AG04449 (cell line): ENCODE measurements at regions not wholly inside any gene's neighbourhood (a gene's known extent, or its start where the extent isn't known, plus 50 kb on each side); places are given as distances from the start of the nearest gene placed in this dataset.

Experiments
- CTCF ChIA-PET: fragments of 350-600 bp; formaldehyde crosslinking; extraction: SDS; loops from one replicate; lab custom pipeline; 2021; ENCODE audit warnings: antibody characterized with exemption; lab: Yijun Ruan, JAX
- POLR2A ChIA-PET: fragments of 400-600, 350-600 bp; formaldehyde crosslinking; extraction: SDS; loops from one replicate; lab custom pipeline; 2020; ENCODE audit warnings: antibody characterized with exemption, inconsistent platforms; lab: Yijun Ruan, JAX
- DNase-seq: peaks from one replicate; pipeline ENCODE4 v3.0.0-alpha.2; 2010; ENCODE audit warnings: low read depth, low spot score
- H3K4me3 ChIP-seq: 2 replicates; pipeline ENCODE4 v1.5.1; 2011; ENCODE audit warnings: low read depth, mild to moderate bottlenecking, control low read depth, low read length
- TF ChIP-seq, protein P1 (sequence below): IDR thresholded peaks from one replicate; pipeline ENCODE4 v1.5.1; 2011; ENCODE audit warnings: mild to moderate bottlenecking, moderate library complexity, low read length, control low read depth, inconsistent platforms; ENCODE audit not compliant: insufficient read depth; ENCODE audit errors: missing control alignments

DNA sequence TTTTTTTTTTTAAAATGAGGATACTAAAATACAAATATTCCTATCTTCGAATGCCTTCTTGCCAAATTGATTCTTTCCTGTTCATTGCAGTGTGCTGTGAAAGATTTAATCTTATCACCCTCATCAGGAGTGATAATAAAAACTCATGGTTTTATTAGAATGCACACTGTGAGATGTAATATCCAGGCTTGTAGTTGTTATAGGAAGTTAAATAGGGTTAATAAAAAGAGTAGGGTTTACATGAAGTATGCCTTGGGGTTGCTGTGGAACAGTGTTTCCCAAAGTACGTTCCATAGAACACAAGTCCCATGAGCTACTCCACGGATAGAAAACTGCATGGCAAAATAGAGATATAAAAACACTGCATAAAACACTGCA is 191.9 kb downstream of the SPP2 start:
- no peak overlapping the region for H3K4me3 ChIP-seq
- TF ChIP-seq, protein P1, sequence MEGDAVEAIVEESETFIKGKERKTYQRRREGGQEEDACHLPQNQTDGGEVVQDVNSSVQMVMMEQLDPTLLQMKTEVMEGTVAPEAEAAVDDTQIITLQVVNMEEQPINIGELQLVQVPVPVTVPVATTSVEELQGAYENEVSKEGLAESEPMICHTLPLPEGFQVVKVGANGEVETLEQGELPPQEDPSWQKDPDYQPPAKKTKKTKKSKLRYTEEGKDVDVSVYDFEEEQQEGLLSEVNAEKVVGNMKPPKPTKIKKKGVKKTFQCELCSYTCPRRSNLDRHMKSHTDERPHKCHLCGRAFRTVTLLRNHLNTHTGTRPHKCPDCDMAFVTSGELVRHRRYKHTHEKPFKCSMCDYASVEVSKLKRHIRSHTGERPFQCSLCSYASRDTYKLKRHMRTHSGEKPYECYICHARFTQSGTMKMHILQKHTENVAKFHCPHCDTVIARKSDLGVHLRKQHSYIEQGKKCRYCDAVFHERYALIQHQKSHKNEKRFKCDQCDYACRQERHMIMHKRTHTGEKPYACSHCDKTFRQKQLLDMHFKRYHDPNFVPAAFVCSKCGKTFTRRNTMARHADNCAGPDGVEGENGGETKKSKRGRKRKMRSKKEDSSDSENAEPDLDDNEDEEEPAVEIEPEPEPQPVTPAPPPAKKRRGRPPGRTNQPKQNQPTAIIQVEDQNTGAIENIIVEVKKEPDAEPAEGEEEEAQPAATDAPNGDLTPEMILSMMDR: no peak
- POLR2A ChIA-PET: interaction anchor here (1.1 to 1.7 kb wide), 2 partner anchors 9 to 254 kb away, joined by 5 to 7 read pairs; partner anchors contain the start of gene ARL4C
- no peak for DNase-seq
- CTCF ChIA-PET: interaction anchor here (1.1 to 2.4 kb wide), 5 partner anchors 9 to 259 kb away, joined by 3 to 7 read pairs (median 5); no protein-coding TSS in a partner anchor

DNA sequence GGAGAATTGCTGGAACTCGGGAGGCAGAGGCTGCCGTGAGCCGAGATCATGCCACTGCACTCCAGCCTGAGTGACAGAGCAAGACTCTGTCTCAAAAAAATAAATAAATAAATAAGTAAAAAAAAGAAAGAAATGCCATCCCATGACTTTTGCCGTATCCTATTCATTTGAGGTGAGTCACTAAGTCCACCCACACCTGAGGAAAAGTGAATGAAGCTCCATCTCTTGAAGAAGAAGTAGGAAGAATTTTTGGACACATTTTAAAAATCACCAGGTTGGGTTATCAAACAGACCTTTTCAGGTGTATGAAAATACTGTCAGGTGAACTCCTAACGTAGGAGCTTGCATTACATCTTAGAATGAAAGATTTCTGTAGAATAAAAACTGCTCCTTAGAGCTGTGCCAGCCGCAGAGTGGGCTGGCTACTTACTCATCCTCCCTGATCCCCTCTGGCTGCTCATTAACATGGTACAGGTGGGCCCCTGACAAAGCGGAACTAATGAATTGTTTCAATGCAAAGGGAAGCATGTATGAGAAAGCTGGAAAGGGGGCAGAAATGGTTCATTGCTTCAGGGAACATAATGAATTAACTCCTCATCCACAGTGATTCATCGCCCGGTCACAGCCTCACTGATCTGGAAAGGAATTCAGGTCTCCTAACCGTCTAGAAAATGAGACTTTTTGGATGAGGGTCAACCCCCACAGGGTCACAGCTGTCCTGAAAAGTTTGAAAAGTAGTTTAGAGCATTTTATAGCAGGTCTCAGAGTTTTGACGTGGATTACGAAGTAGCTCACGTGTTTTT is 191.4 kb downstream of the SPP2 start:
- POLR2A ChIA-PET: interaction anchor here (1.1 to 1.7 kb wide), 2 partner anchors 10 to 255 kb away, joined by 5 to 7 read pairs; partner anchors contain the start of gene ARL4C
- DNase-seq: no peak
- TF ChIP-seq, protein P1: no peak
- H3K4me3 ChIP-seq: no peak overlapping the region
- CTCF ChIA-PET: interaction anchor here (1.4 to 2.4 kb wide), 4 partner anchors 9 to 259 kb away, joined by 5 to 7 read pairs (median 6); no protein-coding TSS in a partner anchor

DNA sequence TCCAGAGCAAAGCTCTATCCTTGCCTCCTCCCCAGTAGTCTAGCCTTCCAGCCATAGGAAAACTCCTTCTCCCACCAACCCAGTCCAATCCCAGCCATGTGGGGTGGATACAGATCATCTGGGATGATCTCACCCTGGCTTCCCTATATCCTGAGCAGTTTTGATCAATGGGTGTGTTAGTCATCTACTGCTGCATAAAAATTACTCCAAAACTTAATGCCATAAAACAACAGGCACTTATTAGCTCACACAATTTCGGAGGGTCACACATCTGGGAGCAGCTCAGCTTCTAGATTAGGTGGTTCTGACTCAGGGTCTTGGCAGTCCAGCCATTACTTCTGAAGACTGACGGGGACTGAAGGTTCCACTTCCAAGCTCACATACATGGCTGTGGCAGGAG is 190.4 kb downstream of the SPP2 start:
- ChIA-PET POLR2A (interaction anchor here (0.9 to 1.7 kb wide), 3 partner anchors 17 to 256 kb away, joined by 3 to 7 read pairs (median 3); partner anchors contain the start of gene ARL4C), CTCF (interaction anchor here (0.7 to 2.4 kb wide), 3 partner anchors 8 to 260 kb away, joined by 3 to 6 read pairs (median 5); no protein-coding TSS in a partner anchor)
- DNase-seq: no peak
- no peak overlapping the region for H3K4me3 ChIP-seq
- TF ChIP-seq, protein P1: no peak

DNA sequence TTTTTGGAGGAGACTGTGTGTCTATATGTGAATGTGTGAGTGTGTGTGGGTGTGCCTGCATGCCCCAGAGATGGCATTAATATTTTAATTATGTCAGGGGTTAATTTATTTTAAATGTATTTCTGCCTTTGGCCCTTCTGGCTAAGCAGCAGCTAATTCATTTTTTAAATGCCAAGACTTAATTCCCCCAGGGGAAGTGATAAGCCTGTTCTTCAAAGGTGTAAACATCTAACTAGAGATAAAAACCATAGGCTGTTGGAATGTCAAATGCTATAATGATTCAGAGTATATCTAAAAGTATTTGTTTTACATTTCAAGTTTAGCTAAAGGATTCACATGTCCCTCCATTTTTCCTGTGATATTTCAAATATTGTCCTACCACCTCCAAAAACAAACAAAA is 184.7 kb downstream of the SPP2 start:
- no peak for DNase-seq
- TF ChIP-seq, protein P1: no peak
- ChIA-PET CTCF (no interaction called here), POLR2A (no interaction called here)
- H3K4me3 ChIP-seq: no peak overlapping the region

DNA sequence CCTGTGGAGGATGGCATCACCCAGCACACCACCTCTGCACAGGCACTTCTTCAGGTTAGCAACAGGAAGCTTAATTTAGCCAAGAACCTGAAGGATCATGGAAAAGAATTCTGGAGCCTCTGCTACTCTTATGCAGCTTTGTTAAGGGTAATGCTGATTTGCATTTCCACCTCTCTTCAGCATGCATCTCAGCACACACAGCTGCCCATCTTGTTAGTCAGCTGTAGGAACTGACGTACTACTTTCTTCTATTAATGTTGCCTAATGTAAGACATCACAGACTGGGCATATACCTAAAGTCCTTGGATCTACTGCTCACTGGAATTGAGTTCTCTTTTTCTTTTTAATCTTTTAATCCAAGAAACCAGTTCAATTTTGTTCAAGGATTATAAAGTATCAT is 181.0 kb downstream of the SPP2 start:
- H3K4me3 ChIP-seq: no peak overlapping the region
- DNase-seq: no peak
- TF ChIP-seq, protein P1: no peak
- ChIA-PET POLR2A (no interaction called here), CTCF (interaction anchor here (1.0 kb wide), 1 partner anchor 9 kb away, joined by 3 read pairs; no protein-coding TSS in a partner anchor)

DNA sequence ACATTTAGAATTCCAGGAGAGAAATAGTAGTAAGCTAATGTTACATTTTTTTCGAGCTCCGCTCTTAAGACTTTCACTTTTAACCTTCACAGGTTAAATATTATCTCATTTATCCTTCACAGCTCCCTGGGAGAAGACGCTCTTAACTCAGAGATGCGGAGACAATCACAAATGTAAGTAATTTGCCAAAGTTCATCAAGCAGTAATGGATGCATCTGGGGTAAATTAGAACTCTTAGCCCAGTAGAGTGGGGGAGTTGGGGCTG is 168.5 kb downstream of the SPP2 start:
- DNase-seq: no peak
- ChIA-PET POLR2A (interaction anchor here (0.5 kb wide), 1 partner anchor 11 kb away, joined by 4 read pairs; no protein-coding TSS in a partner anchor), CTCF (interaction anchor here (0.9 to 1.0 kb wide), 2 partner anchors 14 to 86 kb away, joined by 3 read pairs; no protein-coding TSS in a partner anchor)
- TF ChIP-seq, protein P1: no peak
- no peak overlapping the region for H3K4me3 ChIP-seq
